ENCODE measurements at regions not wholly inside any gene's neighbourhood (a gene's known extent, or its start where the extent isn't known, plus 50 kb on each side); places are given as distances from the start of the nearest gene placed in this dataset.

- no peak for TF ChIP-seq EZH2phosphoT487 (IDR thresholded peaks at IDR 0.05; ENCODE audit: borderline replicate concordance)
- no peak for TF ChIP-seq CTCF (IDR thresholded peaks at IDR 0.05 in 2 of 3, conservative IDR thresholded peaks at IDR 0.05 in 1 of 3; ENCODE audit: borderline replicate concordance in 1 of 3, insufficient read depth in 1 of 3, low read depth in 2 of 3, low read length in 2 of 3)
- no peak for TF ChIP-seq ZFX (IDR thresholded peaks at IDR 0.05)
- no peak for TF ChIP-seq JUND (IDR thresholded peaks at IDR 0.05)
- no peak for TF ChIP-seq CEBPB (IDR thresholded peaks at IDR 0.05; ENCODE audit: low read depth)
- no peak for TF ChIP-seq POLR2A (IDR thresholded peaks at IDR 0.05; ENCODE audit: borderline replicate concordance, extremely low read depth, insufficient read depth, insufficient read length)
These were observed 108.6 kb downstream of the BRD1 start for GRCh38 chr22:49719046-49719445.
